ENCODE measurements at regions not wholly inside any gene's neighbourhood (a gene's known extent, or its start where the extent isn't known, plus 50 kb on each side); places are given as distances from the start of the nearest gene placed in this dataset.

DNA sequence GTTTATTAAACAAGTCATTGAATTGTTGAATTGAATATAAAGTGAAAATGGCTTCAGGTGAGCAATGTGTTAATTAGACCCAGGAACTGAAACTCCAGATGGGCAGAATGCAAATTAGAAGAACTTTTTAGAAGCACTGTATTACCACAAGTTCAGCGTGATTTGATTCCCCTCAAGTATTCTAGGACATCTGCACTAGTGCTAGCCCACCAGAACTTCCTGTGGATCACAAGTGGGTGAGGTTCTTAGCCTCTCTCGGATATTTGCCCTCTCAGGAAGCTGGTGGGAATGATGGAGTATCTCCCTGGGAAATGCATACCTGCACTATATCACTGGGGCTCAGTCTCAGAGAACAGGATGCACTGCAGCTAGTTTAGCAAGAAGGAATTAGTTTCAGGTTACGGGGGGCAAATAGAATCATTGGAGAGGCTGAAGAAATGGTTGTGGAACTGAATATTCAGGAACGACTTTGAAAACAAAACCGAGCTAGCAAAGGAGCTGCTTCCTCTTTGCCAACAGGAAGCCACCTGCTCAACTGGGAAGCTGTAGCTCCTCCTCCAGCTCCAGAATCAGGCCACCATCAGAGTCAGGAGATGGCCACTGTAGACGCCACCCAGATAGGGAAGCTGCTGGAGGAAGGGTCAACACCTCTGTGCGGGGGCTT is 74.3 kb downstream of the DHCR7 start:
- Histone ChIP-seq H4K20me1 (ENCODE audit: insufficient read depth) (no peaks in the 10 kb centered on the region), H3K9me3 (no peaks in the 10 kb centered on the region), H3F3A (replicated peaks; ENCODE audit: insufficient read depth) (no peaks in the 10 kb centered on the region), H2AFZ (ENCODE audit: low read depth) (no peak overlapping the region), H3K9ac (no peak overlapping the region), H3K27me3 (ENCODE audit: insufficient read depth) (no peaks in the 10 kb centered on the region), H3K4me3 (ENCODE audit: low read depth in 2 of 2, low read length in 1 of 2) (no peak overlapping the region), H3K4me1 (ENCODE audit: control insufficient read depth in 1 of 2, insufficient read depth in 2 of 2, low read depth in 1 of 2, low read length in 1 of 2) (no peaks in the 10 kb centered on the region), H3K36me3 (replicated peaks in 1 of 2; ENCODE audit: control insufficient read depth in 1 of 2, insufficient read depth in 2 of 2, low read length in 1 of 2) (no peaks in the 10 kb centered on the region), H3K27ac (ENCODE audit: low read depth in 2 of 2, low read length in 1 of 2) (no peak overlapping the region), H3K9me2 (no peaks in the 10 kb centered on the region), H3K4me2 (no peak overlapping the region), H3K79me2 (ENCODE audit: insufficient read depth) (no peaks in the 10 kb centered on the region)
- CTCF ChIA-PET: no interaction called here
- 20% methylated on average over 5 of the region's 7 CpGs for WGBS (ENCODE audit: low lambda C conversion rate)
- no peak for DNase-seq
- TF ChIP-seq USF1 (IDR thresholded peaks at IDR 0.05; ENCODE audit: borderline replicate concordance, low read depth) (no peak), REST (IDR thresholded peaks at IDR 0.05; ENCODE audit: low read depth, low read length) (no peak), RFX5 (IDR thresholded peaks at IDR 0.05; ENCODE audit: low read length) (no peak), NFIC (IDR thresholded peaks at IDR 0.05; ENCODE audit: borderline replicate concordance) (no peak), ELF1 (IDR thresholded peaks at IDR 0.05) (no peak), GABPA (IDR thresholded peaks at IDR 0.05; ENCODE audit: low read depth) (no peak), CHD2 (IDR thresholded peaks at IDR 0.05; ENCODE audit: low read length, partially characterized antibody) (no peak), TEAD4 (IDR thresholded peaks at IDR 0.05; ENCODE audit: borderline replicate concordance, insufficient read depth) (no peak), NRF1 (IDR thresholded peaks at IDR 0.05; ENCODE audit: low read depth, low read length) (no peak), MEF2A (IDR thresholded peaks at IDR 0.05; ENCODE audit: borderline replicate concordance, low read depth) (no peak), RXRA (IDR thresholded peaks at IDR 0.05; ENCODE audit: borderline replicate concordance, low read depth) (no peak)
- TF ChIP-seq, protein P1, sequence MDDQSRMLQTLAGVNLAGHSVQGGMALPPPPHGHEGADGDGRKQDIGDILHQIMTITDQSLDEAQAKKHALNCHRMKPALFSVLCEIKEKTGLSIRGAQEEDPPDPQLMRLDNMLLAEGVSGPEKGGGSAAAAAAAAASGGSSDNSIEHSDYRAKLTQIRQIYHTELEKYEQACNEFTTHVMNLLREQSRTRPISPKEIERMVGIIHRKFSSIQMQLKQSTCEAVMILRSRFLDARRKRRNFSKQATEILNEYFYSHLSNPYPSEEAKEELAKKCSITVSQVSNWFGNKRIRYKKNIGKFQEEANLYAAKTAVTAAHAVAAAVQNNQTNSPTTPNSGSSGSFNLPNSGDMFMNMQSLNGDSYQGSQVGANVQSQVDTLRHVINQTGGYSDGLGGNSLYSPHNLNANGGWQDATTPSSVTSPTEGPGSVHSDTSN (IDR thresholded peaks at IDR 0.05): no peak
- POLR2A ChIA-PET: no interaction called here

Data from SK-N-SH (cell line).